ENCODE measurements at regions not wholly inside any gene's neighbourhood (a gene's known extent, or its start where the extent isn't known, plus 50 kb on each side); places are given as distances from the start of the nearest gene placed in this dataset.

DNA sequence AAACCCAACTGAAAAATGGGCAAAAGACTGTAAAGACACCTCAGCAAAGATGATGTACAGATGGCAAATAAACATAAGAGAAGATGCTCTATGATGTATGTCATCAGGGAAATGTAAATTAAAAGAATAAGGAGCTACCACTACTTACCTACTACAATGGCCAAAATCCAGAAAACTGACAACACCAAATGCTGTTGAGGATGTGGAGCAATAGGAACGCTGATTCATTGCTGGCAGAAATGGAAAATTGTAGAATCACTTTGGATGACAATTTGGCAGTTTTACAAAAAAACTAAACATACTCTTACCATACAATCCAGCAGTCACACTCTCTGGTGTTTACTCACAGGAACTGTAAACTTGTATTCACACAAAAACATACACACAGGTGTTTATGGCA is 222.3 kb upstream of the LDB2 start:
- H3K27ac ChIP-seq (ENCODE audit: insufficient read depth, low read depth, low read length): no peak overlapping the region
- H3K4me3 ChIP-seq (replicated peaks in 1 of 3; ENCODE audit: insufficient read depth in 1 of 3, low read depth in 1 of 3, low read length in 3 of 3): no peak overlapping the region
- H3K9me1 ChIP-seq (replicated peaks; ENCODE audit: control insufficient read depth, extremely low read depth, insufficient read depth, low read length): no peaks in the 10 kb centered on the region
- TF ChIP-seq GATA2 (IDR thresholded peaks at IDR 0.05; ENCODE audit: insufficient read depth, insufficient read length, low read depth, low read length): no peak
- no peak for TF ChIP-seq JUN (IDR thresholded peaks at IDR 0.05; ENCODE audit: borderline replicate concordance, insufficient read depth, insufficient read length, low read depth)
- ChIA-PET POLR2A (no interaction called here), CTCF (no interaction called here)
- no peak overlapping the region for H3K4me2 ChIP-seq (ENCODE audit: insufficient read depth, low read length)
- BruUV-seq (replicated peaks): no TSS peak
- H3K4me1 ChIP-seq (ENCODE audit: control insufficient read depth, extremely low read depth, insufficient read depth, low read length): no peaks in the 10 kb centered on the region
- FAIRE-seq: no peak
- H3K36me3 ChIP-seq (ENCODE audit: control insufficient read depth in 2 of 2, extremely low read depth in 1 of 2, insufficient read depth in 2 of 2, low read length in 2 of 2): no peaks in the 10 kb centered on the region
- no peaks in the 10 kb centered on the region for H3K27me3 ChIP-seq (ENCODE audit: control insufficient read depth in 2 of 2, insufficient read depth in 2 of 2, low read length in 2 of 2)
- dilution Hi-C loops (cut with MboI; ENCODE audit: extremely low pct_ligation_motif_present, low sequenced_read_pairs): no loop called here
- no peaks in the 10 kb centered on the region for H4K20me1 ChIP-seq (replicated peaks; ENCODE audit: control insufficient read depth, extremely low read depth, insufficient read depth, low read length)
- no peak overlapping the region for H2AFZ ChIP-seq (ENCODE audit: low read depth, low read length)
- DNase-seq (ENCODE audit: low read depth, low spot score): no peak
- no peaks in the 10 kb centered on the region for H3K79me2 ChIP-seq (ENCODE audit: control insufficient read depth, insufficient read depth, low read length)
- intact Hi-C loops (cut with micrococcal nuclease): no loop called here
- no peaks in the 10 kb centered on the region for H3K9me3 ChIP-seq (replicated peaks; ENCODE audit: control insufficient read depth, insufficient read depth, low read length)
- H3K9ac ChIP-seq (replicated peaks; ENCODE audit: extremely low read depth, insufficient read depth, low read length): no peak overlapping the region

- H3K79me2 ChIP-seq (ENCODE audit: control insufficient read depth, insufficient read depth, low read length): no peaks in the 10 kb centered on the region
- no peaks in the 10 kb centered on the region for H3K27me3 ChIP-seq (ENCODE audit: control insufficient read depth in 2 of 2, insufficient read depth in 2 of 2, low read length in 2 of 2)
- DNase-seq (ENCODE audit: low read depth, low spot score) (no peak), FAIRE-seq (no peak)
- H3K4me3 ChIP-seq (replicated peaks in 1 of 3; ENCODE audit: insufficient read depth in 1 of 3, low read depth in 1 of 3, low read length in 3 of 3): no peak overlapping the region
- no peak for TF ChIP-seq FOS (IDR thresholded peaks at IDR 0.05; ENCODE audit: borderline replicate concordance, insufficient read depth, low read length)
- TF ChIP-seq, protein P1, sequence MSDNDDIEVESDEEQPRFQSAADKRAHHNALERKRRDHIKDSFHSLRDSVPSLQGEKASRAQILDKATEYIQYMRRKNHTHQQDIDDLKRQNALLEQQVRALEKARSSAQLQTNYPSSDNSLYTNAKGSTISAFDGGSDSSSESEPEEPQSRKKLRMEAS (IDR thresholded peaks at IDR 0.05; ENCODE audit: insufficient read depth, insufficient read length): no peak
- no peak for TF ChIP-seq GATA2 (IDR thresholded peaks at IDR 0.05; ENCODE audit: insufficient read depth, insufficient read length, low read depth, low read length)
- no peak for TF ChIP-seq POLR2A (IDR thresholded peaks at IDR 0.05; ENCODE audit: low read depth, low read length)
- TF ChIP-seq POLR2AphosphoS5 (IDR thresholded peaks at IDR 0.05; ENCODE audit: insufficient read depth, low read depth, low read length): no peak
- no peak for TF ChIP-seq EZH2 (IDR thresholded peaks at IDR 0.05; ENCODE audit: borderline replicate concordance, low read depth, low read length, severe bottlenecking)
- TF ChIP-seq, protein P2, sequence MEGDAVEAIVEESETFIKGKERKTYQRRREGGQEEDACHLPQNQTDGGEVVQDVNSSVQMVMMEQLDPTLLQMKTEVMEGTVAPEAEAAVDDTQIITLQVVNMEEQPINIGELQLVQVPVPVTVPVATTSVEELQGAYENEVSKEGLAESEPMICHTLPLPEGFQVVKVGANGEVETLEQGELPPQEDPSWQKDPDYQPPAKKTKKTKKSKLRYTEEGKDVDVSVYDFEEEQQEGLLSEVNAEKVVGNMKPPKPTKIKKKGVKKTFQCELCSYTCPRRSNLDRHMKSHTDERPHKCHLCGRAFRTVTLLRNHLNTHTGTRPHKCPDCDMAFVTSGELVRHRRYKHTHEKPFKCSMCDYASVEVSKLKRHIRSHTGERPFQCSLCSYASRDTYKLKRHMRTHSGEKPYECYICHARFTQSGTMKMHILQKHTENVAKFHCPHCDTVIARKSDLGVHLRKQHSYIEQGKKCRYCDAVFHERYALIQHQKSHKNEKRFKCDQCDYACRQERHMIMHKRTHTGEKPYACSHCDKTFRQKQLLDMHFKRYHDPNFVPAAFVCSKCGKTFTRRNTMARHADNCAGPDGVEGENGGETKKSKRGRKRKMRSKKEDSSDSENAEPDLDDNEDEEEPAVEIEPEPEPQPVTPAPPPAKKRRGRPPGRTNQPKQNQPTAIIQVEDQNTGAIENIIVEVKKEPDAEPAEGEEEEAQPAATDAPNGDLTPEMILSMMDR (IDR thresholded peaks at IDR 0.05; ENCODE audit: extremely low read depth in 1 of 2, insufficient read depth in 1 of 2, low read depth in 1 of 2, low read length in 2 of 2): no peak
- TF ChIP-seq MYC (IDR thresholded peaks at IDR 0.05; ENCODE audit: low read depth, low read length): no peak
- TF ChIP-seq JUN (IDR thresholded peaks at IDR 0.05; ENCODE audit: borderline replicate concordance, insufficient read depth, insufficient read length, low read depth): no peak
- no peaks in the 10 kb centered on the region for H4K20me1 ChIP-seq (replicated peaks; ENCODE audit: control insufficient read depth, extremely low read depth, insufficient read depth, low read length)
- H3K4me1 ChIP-seq (ENCODE audit: control insufficient read depth, extremely low read depth, insufficient read depth, low read length): no peaks in the 10 kb centered on the region
- no peak overlapping the region for H3K9ac ChIP-seq (replicated peaks; ENCODE audit: extremely low read depth, insufficient read depth, low read length)
- ChIA-PET POLR2A (no interaction called here), CTCF (no interaction called here)
- no peak overlapping the region for H3K27ac ChIP-seq (ENCODE audit: insufficient read depth, low read depth, low read length)
- H3K9me3 ChIP-seq (replicated peaks; ENCODE audit: control insufficient read depth, insufficient read depth, low read length): no peaks in the 10 kb centered on the region
- no peaks in the 10 kb centered on the region for H3K36me3 ChIP-seq (ENCODE audit: control insufficient read depth in 2 of 2, extremely low read depth in 1 of 2, insufficient read depth in 2 of 2, low read length in 2 of 2)
- intact Hi-C loops (cut with micrococcal nuclease) (loop anchor here (10.0 kb wide), 1 partner anchor 327 kb away; no protein-coding TSS in a partner anchor), dilution Hi-C loops (cut with MboI; ENCODE audit: extremely low pct_ligation_motif_present, low sequenced_read_pairs) (no loop called here)
- no peak overlapping the region for H2AFZ ChIP-seq (ENCODE audit: low read depth, low read length)
- H3K9me1 ChIP-seq (replicated peaks; ENCODE audit: control insufficient read depth, extremely low read depth, insufficient read depth, low read length): no peaks in the 10 kb centered on the region
- H3K4me2 ChIP-seq (ENCODE audit: insufficient read depth, low read length): no peak overlapping the region
- no TSS peak for BruUV-seq (replicated peaks)
Measured at GRCh38 chr4:17117746-17118145, 219.3 kb upstream of the LDB2 start.
